Activated naive CD4-positive, alpha-beta T cell treated with anti-CD3 and anti-CD28 coated beads, Interleukin-2, amount 50 U/mL, for 24 hours (primary cell): ENCODE measurements at regions not wholly inside any gene's neighbourhood (a gene's known extent, or its start where the extent isn't known, plus 50 kb on each side); places are given as distances from the start of the nearest gene placed in this dataset.

ENCODE experiments used
- H3K27ac Mint-ChIP-seq: one replicate; pipeline ENCODE4 v1.8.0; 2021; ENCODE audit warnings: mild to moderate bottlenecking, mixed read lengths
- H3K27me3 Mint-ChIP-seq: one replicate; pipeline ENCODE4 v1.8.0; 2021; ENCODE audit warnings: mixed read lengths
- H3K36me3 Mint-ChIP-seq: one replicate; pipeline ENCODE4 v1.8.0; 2021; ENCODE audit warnings: mixed read lengths
- H3K4me1 Mint-ChIP-seq: one replicate; pipeline ENCODE4 v1.8.0; 2021; ENCODE audit warnings: mixed read lengths
- H3K4me3 Mint-ChIP-seq: one replicate; pipeline ENCODE4 v1.8.0; 2021; ENCODE audit warnings: mild to moderate bottlenecking, mixed read lengths
- H3K9me3 Mint-ChIP-seq: one replicate; pipeline ENCODE4 v1.8.0; 2021; ENCODE audit warnings: mixed read lengths

DNA sequence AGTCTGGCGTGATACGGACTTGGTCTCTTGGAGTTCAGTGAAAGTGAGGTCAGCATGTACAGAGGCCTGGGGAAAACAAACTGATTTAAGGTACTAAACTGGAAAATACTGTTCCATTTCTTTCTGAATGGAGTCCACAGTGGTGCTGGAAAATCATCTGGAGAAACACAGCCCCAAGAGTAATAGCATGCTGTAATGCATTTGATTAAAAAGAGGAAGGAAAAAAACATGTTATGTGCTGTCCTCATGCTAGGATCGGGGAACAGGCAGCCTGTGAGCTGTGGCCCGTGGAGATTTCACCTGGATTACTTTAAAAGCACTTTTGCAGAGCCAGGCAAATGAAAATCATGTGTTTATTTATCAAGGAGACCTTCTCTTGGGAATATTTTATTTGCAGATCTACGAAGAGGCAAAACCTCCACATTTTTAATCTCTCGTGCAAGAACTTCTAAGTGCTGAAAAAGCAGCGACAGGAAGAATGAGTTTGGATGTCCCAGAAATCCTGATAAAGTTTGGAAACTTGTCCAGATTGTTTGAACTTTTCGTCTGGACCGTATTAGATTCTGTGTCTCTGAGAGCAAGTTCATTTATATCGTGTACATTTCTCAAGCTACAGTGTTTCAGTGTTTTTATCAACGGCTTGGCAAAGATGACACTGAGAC lies 228.8 kb downstream of the GAS1 start:
- no peak overlapping the region for H3K4me3 Mint-ChIP-seq
- H3K4me1 Mint-ChIP-seq: no peaks in the 10 kb centered on the region
- no peak overlapping the region for H3K27ac Mint-ChIP-seq
- peaks cover 6% of the 10 kb centered on the region for H3K27me3 Mint-ChIP-seq
- no peaks in the 10 kb centered on the region for H3K36me3 Mint-ChIP-seq
- H3K9me3 Mint-ChIP-seq: no peaks in the 10 kb centered on the region

- Mint-ChIP-seq H3K9me3 (no peaks in the 10 kb centered on the region), H3K4me1 (no peaks in the 10 kb centered on the region), H3K27me3 (peaks cover 8% of the 10 kb centered on the region), H3K4me3 (no peak overlapping the region), H3K36me3 (no peaks in the 10 kb centered on the region), H3K27ac (no peak overlapping the region)
Observed at GRCh38 chr9:86716326-86716922, 230.9 kb downstream of the GAS1 start.

DNA sequence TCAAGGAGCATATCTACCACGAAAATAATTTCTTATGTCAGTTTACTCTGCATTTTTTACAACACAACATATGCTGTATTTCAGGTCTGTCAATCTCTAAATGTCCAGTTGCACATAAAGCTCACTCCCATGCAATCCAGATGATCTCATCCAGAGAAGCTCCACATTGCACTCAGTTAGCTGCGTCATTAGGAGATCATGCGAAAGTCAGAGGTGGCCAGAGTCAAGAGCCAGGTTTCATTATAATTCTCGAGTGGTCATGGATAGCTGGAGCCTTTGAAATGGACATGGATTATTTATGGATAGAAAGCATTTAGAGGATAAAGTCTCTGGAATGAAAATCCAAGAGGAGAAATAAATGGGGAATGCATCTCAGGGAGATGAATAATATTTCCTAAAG lies 232.3 kb downstream of the GAS1 start:
- no peak overlapping the region for H3K4me3 Mint-ChIP-seq
- H3K27ac Mint-ChIP-seq: no peak overlapping the region
- no peaks in the 10 kb centered on the region for H3K9me3 Mint-ChIP-seq
- no peaks in the 10 kb centered on the region for H3K4me1 Mint-ChIP-seq
- H3K36me3 Mint-ChIP-seq: no peaks in the 10 kb centered on the region
- H3K27me3 Mint-ChIP-seq: peaks cover 9% of the 10 kb centered on the region

DNA sequence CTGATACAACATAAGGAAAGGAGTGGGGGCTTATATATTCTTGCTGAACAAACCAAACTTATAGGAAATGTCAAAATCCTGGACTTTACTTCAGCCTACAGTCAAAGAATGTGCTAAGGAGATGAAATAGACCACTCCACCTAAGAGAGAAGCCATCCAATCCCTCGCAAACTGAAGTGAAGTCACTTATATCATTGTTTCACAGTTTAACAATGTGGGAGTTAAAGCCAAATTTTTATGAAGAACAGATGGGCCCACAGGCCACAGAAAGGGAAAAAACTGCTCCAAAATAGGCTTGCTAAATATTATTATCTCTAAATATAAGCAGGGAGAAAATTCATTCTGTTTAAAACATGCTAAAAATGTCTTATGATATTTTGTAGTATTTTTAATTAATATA lies 233.3 kb downstream of the GAS1 start:
- Mint-ChIP-seq H3K4me3 (no peak overlapping the region), H3K9me3 (no peaks in the 10 kb centered on the region), H3K27me3 (peaks cover 7% of the 10 kb centered on the region), H3K36me3 (no peaks in the 10 kb centered on the region), H3K4me1 (no peaks in the 10 kb centered on the region), H3K27ac (no peak overlapping the region)

GRCh38 chr9:86713470-86713869 lies 233.8 kb downstream of the GAS1 start:
- Mint-ChIP-seq H3K36me3 (no peaks in the 10 kb centered on the region), H3K9me3 (no peaks in the 10 kb centered on the region), H3K4me1 (no peaks in the 10 kb centered on the region), H3K4me3 (no peak overlapping the region), H3K27ac (no peak overlapping the region), H3K27me3 (peaks cover 7% of the 10 kb centered on the region)

GRCh38 chr9:86708918-86709835 lies 238.1 kb downstream of the GAS1 start:
- H3K4me3 Mint-ChIP-seq: no peak overlapping the region
- peaks cover 3% of the 10 kb centered on the region for H3K27me3 Mint-ChIP-seq
- H3K27ac Mint-ChIP-seq: no peak overlapping the region
- no peaks in the 10 kb centered on the region for H3K9me3 Mint-ChIP-seq
- no peaks in the 10 kb centered on the region for H3K4me1 Mint-ChIP-seq
- H3K36me3 Mint-ChIP-seq: no peaks in the 10 kb centered on the region

DNA sequence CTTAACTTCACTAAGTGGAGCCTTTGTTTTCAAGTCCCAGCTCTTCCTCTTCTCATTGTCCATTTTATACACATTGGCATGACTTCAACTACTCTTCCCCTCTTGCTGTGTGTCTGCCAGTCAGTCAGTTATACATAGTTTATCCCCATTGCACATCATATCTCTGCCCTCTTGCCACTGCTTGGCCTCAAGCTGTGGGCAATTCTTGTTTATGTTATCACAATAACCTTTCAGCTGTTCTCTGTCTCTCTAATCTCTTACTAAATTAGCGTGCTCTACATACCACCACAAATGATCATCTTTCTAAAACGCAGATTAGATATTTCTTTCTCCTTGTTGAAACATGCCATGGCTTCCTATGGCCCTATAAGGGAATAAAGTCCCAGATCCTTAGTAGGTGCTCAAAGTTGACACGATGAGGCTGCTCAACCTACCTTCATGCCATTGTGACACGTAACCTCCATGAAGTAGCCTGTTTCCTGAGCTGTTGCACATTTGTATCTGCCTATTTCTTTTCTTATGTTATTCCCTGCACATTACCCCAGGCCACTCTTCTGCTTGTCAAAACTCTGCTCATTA lies 239.3 kb downstream of the GAS1 start:
- Mint-ChIP-seq H3K9me3 (no peaks in the 10 kb centered on the region), H3K4me1 (no peaks in the 10 kb centered on the region), H3K36me3 (no peaks in the 10 kb centered on the region), H3K4me3 (no peak overlapping the region), H3K27ac (no peak overlapping the region), H3K27me3 (peaks cover 3% of the 10 kb centered on the region)

DNA sequence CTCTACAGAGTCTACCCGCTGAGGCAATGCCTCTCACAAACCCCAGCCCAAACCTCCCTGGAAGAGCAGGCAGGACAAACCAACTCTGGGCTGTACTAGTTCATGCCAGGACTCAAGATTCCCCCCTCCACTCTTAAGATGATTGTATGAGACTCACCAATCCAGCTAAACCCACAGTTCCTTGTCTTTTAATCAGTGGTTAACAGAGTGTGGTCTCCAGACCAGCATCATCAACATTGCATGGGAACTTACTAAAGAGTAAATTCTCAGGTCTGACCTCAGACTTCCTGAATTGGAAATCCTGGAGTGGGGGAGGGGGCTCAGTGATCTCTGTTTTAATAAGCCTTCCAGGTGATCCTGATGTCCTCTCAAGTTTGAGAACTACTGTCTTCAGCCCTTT lies 240.9 kb downstream of the GAS1 start:
- no peaks in the 10 kb centered on the region for H3K36me3 Mint-ChIP-seq
- H3K9me3 Mint-ChIP-seq: no peaks in the 10 kb centered on the region
- peaks cover under 1% of the 10 kb centered on the region for H3K27me3 Mint-ChIP-seq
- no peak overlapping the region for H3K4me3 Mint-ChIP-seq
- H3K27ac Mint-ChIP-seq: no peak overlapping the region
- H3K4me1 Mint-ChIP-seq: no peaks in the 10 kb centered on the region

- H3K4me1 Mint-ChIP-seq: no peaks in the 10 kb centered on the region
- no peaks in the 10 kb centered on the region for H3K36me3 Mint-ChIP-seq
- H3K27ac Mint-ChIP-seq: no peak overlapping the region
- H3K9me3 Mint-ChIP-seq: no peaks in the 10 kb centered on the region
- no peak overlapping the region for H3K4me3 Mint-ChIP-seq
- no peaks in the 10 kb centered on the region for H3K27me3 Mint-ChIP-seq
Observed at GRCh38 chr9:86705490-86705889, 241.8 kb downstream of the GAS1 start.

- H3K9me3 Mint-ChIP-seq: no peaks in the 10 kb centered on the region
- no peak overlapping the region for H3K4me3 Mint-ChIP-seq
- H3K27me3 Mint-ChIP-seq: no peaks in the 10 kb centered on the region
- no peak overlapping the region for H3K27ac Mint-ChIP-seq
- H3K4me1 Mint-ChIP-seq: no peaks in the 10 kb centered on the region
- H3K36me3 Mint-ChIP-seq: no peaks in the 10 kb centered on the region
Observed at GRCh38 chr9:86703346-86703745, 244.0 kb downstream of the GAS1 start.

- Mint-ChIP-seq H3K27me3 (no peaks in the 10 kb centered on the region), H3K4me1 (no peaks in the 10 kb centered on the region), H3K36me3 (no peaks in the 10 kb centered on the region), H3K9me3 (no peaks in the 10 kb centered on the region), H3K27ac (no peak overlapping the region), H3K4me3 (no peak overlapping the region)
Observed at GRCh38 chr9:86700629-86701028, 246.7 kb downstream of the GAS1 start.

- no peak overlapping the region for H3K27ac Mint-ChIP-seq
- H3K4me3 Mint-ChIP-seq: no peak overlapping the region
- H3K27me3 Mint-ChIP-seq: peaks cover 2% of the 10 kb centered on the region
- no peaks in the 10 kb centered on the region for H3K36me3 Mint-ChIP-seq
- no peaks in the 10 kb centered on the region for H3K9me3 Mint-ChIP-seq
- no peaks in the 10 kb centered on the region for H3K4me1 Mint-ChIP-seq
Observed at GRCh38 chr9:86697999-86698398, 249.3 kb downstream of the GAS1 start.

DNA sequence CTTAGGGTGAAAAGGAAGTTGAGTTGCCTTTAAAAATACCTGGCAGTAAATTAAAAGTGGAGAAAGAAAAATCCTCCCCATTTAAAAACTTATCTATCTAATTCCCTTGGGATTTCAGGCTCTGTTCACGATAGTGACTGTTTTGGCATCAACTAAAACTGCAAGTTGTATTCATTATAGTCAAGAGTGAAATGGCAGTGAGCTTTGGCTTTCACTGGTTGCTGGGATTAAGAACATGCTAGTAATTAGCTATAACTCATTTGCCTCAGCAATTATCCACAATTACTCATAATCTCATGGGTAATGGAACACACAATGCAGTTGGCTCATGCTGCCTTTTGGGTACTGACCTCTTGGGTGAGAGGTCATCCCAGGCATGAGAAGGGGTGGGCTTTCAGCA lies 250.1 kb downstream of the GAS1 start:
- Mint-ChIP-seq H3K9me3 (no peaks in the 10 kb centered on the region), H3K4me3 (no peak overlapping the region), H3K36me3 (no peaks in the 10 kb centered on the region), H3K27ac (no peak overlapping the region), H3K27me3 (peaks cover 2% of the 10 kb centered on the region), H3K4me1 (no peaks in the 10 kb centered on the region)

GRCh38 chr9:86695910-86696424 lies 251.3 kb downstream of the GAS1 start:
- H3K36me3 Mint-ChIP-seq: no peaks in the 10 kb centered on the region
- H3K9me3 Mint-ChIP-seq: no peaks in the 10 kb centered on the region
- no peak overlapping the region for H3K27ac Mint-ChIP-seq
- H3K4me3 Mint-ChIP-seq: no peak overlapping the region
- H3K4me1 Mint-ChIP-seq: no peaks in the 10 kb centered on the region
- H3K27me3 Mint-ChIP-seq: peaks cover 4% of the 10 kb centered on the region

DNA sequence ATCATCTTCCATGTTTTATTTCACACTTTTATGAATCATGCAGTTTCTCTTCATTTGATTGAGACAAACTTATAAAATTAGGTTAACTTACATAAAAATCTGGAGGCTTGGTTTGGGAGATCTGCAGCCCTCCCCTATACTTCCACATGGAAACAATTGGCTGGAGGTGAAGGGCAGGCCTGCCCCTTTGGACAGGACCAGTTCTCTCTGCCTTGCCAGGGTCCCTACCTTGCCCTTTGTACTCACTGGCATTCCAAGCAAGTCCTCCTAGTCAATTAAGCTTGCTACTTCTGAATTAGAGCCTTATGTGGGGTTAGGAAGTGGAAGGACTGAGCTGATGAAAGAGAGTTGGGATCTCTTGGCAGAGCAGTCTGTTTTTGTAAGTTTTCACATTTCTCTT lies 257.3 kb downstream of the GAS1 start:
- Mint-ChIP-seq H3K27ac (no peak overlapping the region), H3K36me3 (no peaks in the 10 kb centered on the region), H3K4me3 (no peak overlapping the region), H3K9me3 (no peaks in the 10 kb centered on the region), H3K4me1 (no peaks in the 10 kb centered on the region), H3K27me3 (peaks cover 5% of the 10 kb centered on the region)

DNA sequence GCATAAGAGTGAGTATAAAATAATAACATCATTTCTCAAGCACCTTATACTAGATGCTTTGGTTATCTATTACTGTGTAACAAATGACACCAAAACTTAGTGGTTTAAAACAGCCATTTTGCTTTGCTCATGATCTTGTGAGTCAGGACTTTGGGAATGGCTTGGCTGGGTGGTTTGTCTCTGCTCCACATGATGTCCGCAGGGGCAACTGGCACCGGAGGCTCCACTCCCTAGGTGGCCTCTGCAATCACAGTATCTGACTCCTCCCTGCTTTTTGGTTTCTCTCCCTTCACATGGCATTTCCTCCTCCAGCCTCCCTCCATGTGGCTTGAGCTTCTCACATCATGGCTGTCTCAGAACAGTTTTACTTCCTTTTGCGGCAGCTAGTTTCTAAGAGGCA lies 259.5 kb downstream of the GAS1 start:
- Mint-ChIP-seq H3K4me3 (no peak overlapping the region), H3K9me3 (no peaks in the 10 kb centered on the region), H3K27ac (no peak overlapping the region), H3K27me3 (peaks cover 5% of the 10 kb centered on the region), H3K4me1 (no peaks in the 10 kb centered on the region), H3K36me3 (no peaks in the 10 kb centered on the region)
